HG03135 (cell line): ENCODE measurements at regions not wholly inside any gene's neighbourhood (a gene's known extent, or its start where the extent isn't known, plus 50 kb on each side); places are given as distances from the start of the nearest gene placed in this dataset.
"Not testable (repeated sequence)": the region's sequence is repeated elsewhere in the genome, so short reads cannot be mapped to it uniquely, and the experiment has no call there.

Source experiments
- ATAC-seq: cut with Tn5 transposase; IDR thresholded peaks from one replicate; pipeline ENCODE4 v1.9.1; 2021; ENCODE audit warnings: mild to moderate bottlenecking, moderate library complexity; ENCODE audit not compliant: unreplicated experiment

DNA sequence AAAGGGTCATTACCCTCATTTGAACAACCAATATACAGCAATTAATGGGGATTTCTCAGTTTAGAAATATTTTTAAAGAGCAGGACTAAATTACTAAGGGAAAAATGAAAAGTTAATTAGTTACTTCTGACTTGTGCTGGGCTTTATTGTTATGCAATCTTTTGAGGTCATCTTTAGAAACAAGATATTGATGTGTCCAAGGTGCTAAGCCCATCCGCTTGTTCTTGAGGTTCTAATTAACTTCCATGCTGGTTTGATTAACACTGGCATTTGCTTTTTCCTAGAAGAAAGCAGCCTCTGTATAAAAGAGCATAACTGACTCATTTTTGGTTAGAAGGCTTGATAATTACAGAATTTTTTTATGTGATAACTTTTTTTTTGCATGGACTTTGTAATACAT, 256.5 kb upstream of the AGTR1 start:
- ATAC-seq, result no peak

DNA sequence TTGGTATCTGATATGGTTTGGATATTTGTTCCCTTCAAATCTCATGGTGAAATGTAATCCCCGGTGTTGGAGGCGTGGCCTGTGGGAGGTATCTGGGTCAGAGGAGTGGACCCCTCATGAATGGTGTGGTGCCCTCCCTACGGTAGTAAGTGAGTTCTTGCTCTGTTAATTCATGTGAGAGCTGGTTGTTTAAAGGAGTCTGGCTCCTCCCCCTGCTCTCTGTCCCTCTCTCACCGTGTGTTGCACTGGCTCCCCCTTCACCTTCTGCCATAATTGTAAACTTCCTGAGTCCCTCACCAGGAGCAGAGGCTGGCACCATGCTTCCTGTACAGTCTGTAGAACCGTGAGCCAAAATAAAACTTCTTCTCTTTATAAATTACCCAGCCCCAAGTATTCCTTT, 246.9 kb upstream of the AGTR1 start:
- no peak for ATAC-seq

DNA sequence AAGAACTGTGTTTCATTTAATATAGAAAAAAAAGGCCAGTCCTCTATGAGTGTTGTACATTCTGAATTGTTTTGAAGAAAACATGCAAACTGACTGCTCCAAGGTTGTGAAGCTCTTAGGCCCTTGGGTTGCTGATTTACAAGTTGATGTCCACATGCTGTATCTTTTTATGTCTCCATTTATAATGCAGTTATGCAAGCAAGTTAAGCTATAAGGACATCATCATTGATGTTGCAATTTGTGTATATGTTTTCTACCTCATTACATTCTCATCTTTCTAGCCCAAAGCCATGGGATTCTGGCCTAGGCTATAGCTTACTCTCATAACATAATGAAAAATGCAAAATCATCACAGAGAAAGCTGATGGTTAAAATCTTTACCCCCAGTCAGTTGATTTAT, 245.7 kb upstream of the AGTR1 start:
- no peak for ATAC-seq

DNA sequence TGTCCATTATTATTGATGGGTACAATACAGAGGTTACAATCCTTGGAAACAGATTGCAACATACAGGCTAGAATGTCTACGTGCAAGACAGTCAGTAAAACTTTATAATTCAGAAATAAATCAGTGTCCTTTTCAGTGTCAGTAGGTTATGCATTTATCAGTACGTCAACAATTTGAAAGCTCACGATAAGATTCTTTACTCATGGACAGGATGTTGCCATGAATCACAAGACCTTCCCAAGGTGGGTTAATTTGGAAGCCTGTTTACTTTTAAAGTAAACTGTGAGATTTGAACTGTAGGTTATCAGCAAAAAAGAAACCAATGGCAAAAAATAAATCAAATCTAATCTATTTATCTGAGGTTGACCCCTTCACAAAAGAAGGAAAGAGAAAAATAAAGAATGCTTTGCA, 243.9 kb upstream of the AGTR1 start:
- ATAC-seq, result no peak

DNA sequence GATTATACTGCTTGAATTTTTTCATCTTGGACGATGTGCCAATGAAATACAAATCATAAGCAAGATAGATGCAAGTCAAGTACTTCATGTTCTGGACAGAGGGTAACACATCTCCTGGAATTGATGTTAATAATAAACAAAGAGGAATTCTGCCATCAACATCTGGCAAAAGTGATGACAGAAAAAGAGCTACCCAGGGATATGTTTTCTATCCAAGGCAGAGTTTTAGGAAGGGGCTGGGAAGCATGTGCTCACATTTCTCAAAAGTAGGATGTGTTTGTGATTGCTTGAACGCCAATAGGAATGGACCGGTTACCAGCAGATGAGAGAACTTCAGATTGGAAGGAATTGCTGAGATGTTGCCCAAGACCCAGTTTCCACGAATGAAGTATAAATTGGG, 242.6 kb upstream of the AGTR1 start:
- ATAC-seq, result no peak

DNA sequence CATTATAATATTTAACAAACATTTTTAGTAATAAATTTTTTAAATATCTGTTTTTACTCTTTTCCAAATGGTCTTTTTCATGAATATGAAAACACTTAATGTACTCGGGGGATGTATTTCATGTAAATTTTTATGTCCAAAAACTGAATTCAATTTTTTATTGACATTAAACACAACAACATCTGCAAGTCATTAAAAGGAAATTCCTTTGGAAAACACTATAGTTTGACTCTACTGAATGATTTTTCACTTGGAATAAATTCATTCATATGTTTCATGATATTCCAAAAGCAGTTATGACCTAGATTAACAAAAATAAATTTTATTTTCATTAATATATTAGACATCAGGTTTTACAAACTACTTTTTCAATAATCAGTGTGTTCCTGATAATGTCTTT, 239.8 kb upstream of the AGTR1 start:
- ATAC-seq, result no peak

DNA sequence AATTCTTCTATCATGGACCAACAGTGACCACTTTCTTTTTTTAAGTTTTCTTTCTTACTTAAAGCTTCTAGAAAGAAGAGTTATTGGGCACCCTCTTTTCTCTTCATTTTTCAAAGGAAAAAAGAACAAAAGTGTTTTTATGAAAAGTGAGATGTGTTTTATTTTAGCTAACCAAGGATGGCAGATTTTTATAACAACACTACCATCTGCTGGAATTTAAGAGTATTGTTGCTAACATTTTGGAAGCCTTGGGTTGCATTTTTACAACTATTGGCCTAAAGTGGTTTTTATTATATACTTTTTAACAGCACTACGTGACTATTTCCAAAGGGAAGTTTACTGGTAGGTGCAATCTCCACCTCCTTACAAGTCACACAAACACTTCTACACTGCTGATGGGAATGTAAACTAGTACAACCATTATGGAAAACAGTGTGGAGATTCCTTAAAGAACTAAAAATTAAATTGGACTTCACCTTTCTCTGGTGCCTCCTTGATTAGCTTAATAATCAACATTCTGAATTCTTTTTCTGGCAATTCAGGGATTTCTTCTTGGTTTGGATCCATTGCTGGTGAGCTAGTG, 237.7 kb upstream of the AGTR1 start:
- no peak for ATAC-seq

DNA sequence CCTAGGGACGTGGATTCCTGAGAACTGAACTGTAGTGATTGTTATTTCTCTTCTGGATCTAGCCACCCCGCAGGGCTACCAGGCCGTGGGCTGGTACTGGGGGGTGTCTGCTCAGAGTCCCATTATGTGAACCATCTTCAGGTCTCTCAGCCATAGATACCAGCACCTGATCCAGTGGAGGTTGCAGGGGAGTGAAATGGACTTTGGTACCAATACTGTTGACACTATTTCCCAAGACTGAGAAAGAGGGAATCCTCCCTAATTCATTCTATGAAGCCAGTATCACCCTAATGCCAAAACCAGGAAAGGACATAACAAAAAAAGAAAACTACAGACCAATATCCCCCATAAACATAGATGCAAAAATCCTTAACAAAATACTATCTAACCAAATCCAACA, 237.0 kb upstream of the AGTR1 start:
- ATAC-seq, result no peak

DNA sequence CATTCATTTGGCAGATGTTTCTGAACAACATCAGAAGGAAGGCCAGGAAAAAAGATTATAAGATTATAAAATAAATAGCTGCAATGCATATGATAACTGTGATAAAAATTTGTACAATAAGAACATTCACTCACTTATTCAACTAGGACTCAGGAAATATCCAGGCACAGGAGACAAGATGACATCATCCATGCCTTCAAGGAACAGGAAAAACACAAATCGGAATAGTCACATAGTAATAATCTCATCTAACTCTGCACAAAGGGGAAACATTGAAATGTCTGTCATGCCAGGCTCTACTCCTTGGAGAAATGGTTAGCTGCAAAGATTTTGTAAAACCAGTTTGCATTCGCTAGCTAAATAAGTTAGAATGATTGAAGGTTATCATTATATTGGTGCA, 233.5 kb upstream of the AGTR1 start:
- no peak for ATAC-seq

DNA sequence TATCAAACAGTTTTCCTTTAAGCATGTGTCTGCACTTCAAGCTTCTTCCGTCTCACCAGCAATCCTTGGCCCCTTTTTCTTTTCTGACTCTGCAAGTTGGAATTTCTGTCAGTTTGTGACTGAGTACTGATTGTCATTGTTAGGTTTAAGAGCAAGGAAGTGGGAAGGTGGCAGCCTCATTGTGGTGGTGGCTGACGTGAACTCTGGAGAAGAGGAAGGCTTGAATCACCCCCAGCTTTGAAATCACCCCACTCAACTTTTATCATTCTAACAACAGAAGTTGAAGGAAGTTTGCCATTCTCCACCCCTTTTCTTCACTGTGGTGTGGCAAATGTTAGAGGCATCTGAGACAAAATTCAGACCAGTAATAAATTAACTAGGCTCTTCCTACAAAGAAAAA, 231.6 kb upstream of the AGTR1 start:
- ATAC-seq, result no peak

DNA sequence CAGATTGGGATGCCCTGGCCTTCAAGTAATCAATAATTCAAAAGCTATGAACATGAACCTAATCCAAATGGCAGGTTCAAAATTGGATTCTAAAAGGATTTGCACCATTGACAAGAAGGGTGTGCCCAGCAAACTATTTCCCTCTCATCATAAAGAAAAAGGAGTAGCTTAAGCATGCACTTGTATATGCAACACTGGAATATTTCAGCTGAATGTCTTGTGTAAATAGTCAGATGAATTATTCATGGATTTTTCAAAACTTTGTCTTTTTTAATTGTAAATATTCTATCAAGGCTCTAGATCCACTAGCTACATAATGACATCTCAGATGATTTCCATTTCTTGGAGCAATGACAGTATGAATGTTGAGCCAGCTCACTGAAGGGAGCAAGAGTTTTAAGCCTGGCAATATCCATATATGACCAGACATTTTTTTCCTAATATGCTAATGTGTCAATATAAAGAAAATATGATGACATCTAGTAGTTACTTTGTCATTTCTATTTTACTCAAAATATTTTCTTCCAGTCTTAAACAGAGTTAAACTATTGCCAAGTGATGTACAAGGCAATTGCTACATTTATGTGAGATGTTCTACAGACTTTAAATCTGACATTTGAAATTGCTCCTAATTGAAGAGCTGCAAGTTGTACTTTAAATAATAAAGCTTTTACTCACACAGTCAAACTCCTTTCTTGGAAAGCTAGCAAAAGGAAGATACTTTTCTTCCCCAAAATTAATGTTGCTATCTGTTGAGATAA, 230.5 kb upstream of the AGTR1 start:
- no peak for ATAC-seq

DNA sequence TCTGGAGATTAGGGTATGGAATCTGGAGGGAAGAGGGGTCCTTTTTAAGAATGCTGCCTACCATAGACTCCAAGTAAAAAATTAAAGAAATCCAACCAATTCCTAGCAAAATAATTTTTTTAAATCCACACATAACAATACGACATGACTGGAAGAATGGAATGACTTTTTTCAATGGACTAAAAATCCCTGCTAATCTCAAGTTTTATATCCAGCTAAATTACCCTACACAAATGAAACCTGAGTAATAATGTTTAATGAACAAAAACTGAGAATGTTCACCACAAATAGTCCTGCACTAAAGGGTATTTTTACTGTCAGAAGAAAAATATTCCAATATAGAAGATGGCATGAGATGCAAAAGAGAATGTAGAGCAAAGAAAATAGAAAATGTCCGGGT, 220.3 kb upstream of the AGTR1 start:
- no peak for ATAC-seq

DNA sequence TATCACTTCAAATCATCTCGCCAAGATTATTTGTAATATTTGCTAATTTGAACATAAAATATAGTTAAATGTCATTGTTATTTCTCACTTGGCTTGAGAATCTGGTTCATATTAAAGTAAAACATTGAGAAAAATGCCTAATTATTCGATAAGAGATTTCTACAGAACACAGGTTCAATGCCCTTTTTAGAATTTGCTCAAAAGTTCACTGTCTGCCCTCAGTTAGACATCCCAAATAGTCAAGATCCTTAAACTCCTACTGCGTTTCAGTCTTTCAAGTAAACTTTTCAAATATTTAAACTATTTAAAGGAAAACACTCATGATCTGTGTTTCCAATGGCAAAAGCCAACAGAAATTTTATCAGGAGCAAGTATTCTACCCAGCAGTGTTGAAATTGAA, 204.1 kb upstream of the AGTR1 start:
- no peak for ATAC-seq

DNA sequence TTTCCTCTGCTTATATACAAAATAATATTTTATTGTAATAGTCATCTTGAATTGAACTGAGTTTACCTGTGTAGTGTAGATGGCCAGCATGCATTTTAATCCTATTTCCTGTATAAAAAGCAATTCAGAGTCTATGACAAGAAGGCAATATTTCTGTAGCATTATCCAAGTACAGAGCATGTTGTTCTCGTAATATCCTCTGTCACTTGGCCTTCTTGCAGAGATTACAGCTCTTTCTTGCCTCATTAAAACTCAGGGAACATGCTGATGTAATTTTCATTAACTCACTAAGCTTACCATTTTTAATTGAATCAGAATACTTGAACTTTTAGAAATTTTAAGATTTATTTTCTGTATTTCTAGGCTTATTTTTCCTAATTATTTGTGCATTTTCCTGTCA, 203.3 kb upstream of the AGTR1 start:
- ATAC-seq, result no peak

DNA sequence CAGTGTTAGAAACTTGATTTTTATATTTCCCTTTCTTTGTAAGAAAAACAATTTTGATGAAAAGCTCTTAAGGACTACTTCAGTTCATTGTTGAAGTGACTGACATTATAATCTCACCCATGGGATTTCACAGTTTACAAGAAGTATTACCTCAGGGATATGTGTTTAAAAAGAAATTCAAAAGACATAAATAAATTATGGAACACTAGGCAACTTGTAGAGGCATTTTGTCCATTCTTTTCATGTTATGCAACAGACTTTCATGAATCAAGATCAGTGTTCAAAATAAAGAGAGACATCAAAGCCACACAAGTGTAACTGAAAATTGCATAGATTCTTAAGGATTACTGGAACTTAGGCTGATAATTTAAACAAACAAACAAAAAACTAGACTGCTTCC, 196.8 kb upstream of the AGTR1 start:
- no peak for ATAC-seq

DNA sequence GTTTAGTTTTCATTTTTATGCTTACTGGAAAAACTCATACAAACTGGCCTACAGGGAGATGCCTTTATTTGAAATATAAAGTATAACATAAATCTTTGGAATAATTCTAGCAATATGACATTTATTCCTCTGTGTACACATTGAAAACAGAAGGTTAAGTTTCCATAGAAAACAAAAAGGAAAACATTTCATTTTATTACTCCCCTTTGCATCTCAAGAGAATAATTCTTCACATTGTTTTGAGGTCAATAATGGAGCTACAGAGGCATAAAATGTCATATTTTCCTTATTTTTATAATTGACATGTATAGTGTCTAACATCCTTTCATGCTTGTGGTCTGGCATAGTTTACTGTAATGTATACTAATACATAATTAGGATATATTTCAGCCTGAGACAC, 187.6 kb upstream of the AGTR1 start:
- no peak for ATAC-seq

DNA sequence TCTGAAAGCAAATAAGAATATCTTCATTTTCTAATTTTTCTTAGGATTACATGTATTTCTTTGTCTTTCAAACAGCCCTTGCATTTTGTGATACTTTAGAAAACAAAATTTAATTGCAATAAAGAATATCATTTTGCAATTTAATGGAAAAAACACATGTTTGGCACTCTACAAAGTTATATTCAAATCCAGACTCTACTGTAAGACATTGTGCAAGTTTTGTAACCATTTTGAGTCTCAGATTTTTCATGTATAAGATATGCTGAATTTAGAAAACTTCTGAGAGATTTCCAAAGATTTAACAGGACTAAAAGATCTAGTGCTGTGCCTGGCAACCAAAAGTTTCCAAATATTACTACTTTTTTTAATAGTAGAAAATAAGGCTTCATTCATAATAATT, 187.1 kb upstream of the AGTR1 start:
- ATAC-seq, result no peak

DNA sequence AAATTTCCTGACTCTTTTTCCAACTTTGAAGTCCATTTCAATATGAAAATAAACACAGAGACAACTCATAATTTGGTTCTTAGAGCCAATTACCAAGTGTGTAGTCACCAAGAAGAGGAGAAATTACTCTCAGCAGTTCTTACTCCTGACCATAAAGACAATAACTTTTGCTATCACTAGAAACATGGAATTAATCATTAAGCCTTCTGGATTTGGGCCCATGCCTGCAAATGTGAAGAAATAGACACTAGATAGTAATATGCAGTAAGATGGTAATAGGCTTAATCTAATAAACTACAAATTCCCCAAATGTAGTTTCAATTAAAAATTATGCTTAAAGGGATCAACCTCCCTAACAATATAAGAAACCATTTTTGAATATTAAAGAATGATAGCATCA, 185.1 kb upstream of the AGTR1 start:
- no peak for ATAC-seq

DNA sequence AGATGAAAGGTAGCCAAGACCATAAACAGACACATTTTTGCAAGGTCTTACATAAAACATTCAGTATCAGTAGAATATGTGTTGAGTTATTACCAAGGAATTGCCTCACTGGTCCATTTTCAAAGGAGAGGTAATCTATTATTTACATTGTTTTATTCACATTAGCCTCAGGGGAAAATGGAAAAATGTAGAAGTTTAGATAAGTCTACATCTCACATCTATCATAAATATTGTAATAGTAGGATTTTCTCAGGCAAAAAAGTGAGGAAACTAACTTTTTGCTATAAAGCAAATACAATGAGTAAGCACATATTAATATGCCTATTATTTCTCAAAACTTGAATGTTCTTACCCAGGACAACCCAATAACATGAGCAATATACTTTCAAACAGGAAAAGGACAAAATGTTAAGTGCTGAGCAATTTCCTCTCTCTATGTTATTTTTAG, 184.6 kb upstream of the AGTR1 start:
- ATAC-seq, result no peak

DNA sequence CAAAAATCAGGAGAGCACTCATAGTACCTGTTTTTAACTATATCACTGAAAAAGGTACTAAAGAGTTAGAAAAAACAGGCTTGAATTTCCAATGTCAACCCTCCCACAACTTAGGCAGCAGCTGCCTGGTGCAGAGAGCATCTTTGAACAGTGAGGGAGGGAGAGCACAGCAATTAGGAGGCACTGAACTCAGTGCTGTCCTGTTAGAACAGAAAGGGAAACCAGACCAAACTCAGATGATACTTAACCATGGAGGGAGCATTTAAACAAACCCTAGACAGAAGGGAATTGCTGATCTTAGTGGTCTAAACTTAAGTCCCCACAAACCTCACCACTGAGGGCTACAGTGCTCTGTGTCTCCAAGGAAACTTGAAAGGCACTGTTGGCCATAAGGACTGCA, 179.2 kb upstream of the AGTR1 start:
- ATAC-seq, result no peak

DNA sequence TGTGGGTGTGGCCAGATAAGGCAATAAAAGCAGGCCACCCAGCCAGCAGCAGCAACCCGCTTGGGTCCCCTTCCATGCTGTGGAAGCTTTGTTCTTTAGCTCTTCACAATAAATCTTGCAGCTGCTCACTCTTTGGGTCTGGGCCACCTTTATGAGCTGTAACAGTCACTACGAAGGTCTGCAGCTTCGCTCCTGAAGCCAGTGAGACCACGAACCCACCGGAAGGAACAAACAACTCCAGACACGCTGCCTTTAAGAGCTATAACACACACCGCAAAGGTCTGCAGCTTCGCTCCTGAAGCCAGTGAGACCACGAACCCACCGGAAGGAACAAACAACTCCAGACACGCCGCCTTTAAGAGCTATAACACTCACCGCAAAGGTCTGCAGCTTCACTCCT, 172.1 kb upstream of the AGTR1 start:
- not testable (repeated sequence) for ATAC-seq

DNA sequence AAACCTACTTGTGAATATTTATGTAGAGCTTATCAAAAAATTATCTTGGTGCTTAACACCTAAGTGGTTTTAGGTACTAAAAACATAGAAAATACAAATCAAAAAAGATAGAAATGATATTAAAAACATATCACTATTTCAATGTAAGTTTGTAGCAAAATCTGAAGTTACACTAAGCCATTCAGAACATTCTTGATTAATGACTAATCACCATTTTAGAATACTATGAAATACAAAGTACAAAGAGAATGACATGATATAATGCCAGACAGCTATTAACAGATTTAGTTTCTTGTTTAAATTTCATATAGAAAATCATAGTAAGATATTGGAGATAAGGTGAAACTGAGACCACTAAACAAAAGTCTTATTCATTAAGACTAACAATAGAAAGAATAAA, 169.7 kb upstream of the AGTR1 start:
- no peak for ATAC-seq

DNA sequence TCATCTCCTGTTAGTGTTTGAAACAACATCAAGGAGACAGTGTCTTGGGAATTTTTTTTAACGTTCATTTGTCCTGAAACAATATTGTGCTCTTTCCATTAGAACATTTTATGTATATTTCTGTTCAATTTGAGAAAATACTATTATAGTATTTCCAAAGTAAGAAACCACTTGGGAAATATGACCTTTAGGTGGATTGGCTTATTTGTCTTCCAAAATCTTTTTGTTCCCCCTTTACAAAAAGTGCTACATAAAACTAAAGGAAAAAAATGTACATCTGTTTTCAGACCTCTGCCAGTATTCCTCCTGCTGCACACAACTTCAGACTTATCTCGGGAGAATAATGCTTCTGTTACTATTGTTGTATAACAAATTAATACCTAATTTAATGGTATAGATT, 165.9 kb upstream of the AGTR1 start:
- ATAC-seq, result no peak
